ENCODE measurements at regions not wholly inside any gene's neighbourhood (a gene's known extent, or its start where the extent isn't known, plus 50 kb on each side); places are given as distances from the start of the nearest gene placed in this dataset.

DNA sequence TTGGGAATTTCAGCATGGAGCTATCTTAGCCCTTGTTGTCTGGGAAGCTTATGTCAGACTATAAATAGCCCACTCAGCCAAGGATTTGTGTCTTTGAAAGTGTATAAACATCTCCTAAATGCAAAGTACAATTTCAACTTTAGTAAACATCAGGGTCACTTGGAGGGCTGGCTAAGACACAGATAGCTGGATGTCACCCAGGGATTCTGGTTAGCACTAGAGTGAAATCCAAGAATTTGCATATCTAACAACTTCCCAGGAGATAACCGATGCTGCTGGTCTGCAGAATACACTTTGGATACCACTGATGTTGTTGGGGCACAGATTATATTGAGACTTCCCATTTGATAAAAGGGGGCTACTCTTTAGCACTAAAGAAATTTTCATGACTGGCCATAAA is 130.9 kb downstream of the PAX1 start:
- no peak for DNase-seq (ENCODE audit: low spot score)

DNA sequence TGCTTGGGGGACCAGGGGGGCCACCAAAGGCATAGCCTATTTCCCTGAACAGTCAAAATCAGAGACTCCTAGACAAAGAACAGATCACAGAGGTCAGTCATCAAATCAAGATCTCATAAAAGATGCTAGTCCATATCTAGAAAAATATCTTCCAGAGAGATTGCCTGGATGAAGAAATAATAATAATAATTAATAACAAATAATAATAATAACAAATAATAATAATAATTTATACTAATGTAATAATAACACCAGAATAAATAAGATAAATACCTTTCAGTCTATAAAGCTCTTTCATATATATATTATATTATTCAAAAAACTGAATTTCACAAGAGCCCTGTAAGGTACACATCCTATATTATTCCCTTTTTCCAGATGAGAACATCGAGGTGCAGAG is 129.6 kb downstream of the PAX1 start:
- no peak for DNase-seq (ENCODE audit: low spot score)

DNA sequence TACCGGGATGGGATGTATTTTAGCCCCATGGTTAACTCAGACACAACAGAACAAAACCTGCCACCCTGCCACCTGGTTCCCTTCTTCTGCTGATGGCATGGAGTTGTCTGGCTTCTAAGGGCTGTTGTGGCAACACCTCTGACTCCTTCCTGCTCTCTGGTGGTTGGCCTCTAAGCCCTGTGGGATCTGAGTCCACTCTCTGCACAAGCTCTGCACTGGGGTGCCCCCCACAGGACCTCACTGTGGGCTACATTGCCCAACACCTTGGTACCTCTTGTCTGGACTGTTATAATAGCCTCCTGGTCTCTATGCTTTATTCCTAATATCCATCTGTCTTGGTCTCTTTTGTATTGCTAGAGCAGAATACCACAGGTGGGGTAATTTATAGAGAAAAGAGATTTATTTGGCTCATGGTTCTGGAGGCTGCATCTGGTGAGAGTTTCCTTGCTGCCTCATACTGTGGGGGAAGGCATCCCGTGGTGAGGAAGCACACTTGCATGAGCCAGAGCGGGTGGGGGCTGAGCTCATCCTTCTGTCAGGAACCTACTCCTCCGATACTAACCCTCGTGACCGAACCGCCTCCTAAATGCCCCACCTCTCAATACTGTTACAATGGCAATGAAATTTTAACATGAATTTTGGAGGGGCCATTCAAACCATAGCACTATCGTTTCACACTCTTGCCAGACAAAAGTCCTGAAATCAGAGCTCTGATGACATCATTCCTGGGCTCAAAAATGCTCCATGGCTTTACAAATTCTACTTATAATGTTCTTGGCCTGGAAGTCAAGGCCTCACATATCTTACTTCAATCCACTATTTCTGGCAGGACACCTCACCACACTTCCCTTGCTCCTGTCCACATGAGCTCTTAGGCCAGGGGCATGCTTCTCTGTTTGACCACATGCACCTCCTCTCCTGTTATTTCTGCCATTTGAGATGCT is 127.2 kb downstream of the PAX1 start:
- no peak for DNase-seq (ENCODE audit: low spot score)

DNA sequence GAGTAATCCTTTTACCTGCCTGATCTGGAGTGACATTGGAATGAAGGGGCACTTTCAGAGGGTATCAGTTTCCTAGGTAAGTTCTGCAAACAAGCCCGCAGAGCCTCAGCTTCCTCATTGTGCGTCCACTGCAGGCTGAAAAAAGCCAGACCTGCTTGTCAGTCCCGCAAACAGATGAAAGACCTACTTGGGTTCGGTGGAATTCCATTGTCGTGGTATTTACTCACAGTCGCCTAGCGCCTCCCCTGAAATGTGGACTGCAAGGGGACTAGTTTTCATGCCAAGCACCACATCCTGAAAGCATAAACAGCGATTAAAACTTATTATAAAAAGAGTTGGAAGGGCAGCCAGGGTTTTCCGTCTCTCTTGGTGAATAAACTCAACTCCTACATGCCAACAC is 121.5 kb downstream of the PAX1 start:
- no peak for DNase-seq (ENCODE audit: low spot score)

DNA sequence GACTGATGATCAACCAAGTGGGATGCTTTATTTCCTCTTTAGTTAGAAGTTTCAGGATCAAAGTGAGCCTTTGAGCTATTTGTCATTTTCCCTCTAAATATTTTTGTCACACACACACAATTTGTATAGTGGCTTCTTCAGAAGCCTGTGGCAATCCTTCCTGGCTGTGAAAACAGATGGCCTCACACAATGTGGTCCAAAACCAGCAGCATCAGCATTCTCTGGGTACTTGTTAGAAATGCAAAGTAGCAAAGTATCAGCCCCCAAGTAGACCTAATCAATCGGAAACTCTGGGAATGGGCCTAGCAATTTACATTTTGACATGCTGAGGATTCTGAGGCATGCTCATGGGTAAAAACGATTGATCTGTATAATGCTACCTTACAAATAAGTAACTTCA is 115.9 kb downstream of the PAX1 start:
- no peak for DNase-seq (ENCODE audit: low spot score)

DNA sequence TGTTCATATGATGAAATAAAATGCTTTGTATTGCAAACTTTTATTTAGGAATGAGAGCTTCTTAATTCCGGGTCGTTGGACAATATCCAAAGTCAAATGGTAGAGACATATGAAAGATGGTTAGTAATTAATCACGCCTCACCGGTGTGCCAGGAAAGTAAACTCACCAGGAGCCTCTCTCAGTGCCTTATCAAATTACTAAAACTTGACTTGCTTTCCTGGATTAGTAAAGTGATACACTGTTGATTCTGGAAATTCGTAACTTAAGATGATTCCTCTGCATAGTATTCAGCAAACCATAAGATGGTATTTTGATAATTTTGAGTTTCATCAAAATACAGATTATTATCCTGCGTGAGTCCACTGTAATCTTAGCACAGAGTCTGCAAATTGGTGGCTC is 115.2 kb downstream of the PAX1 start:
- DNase-seq (ENCODE audit: low spot score) = no peak

DNA sequence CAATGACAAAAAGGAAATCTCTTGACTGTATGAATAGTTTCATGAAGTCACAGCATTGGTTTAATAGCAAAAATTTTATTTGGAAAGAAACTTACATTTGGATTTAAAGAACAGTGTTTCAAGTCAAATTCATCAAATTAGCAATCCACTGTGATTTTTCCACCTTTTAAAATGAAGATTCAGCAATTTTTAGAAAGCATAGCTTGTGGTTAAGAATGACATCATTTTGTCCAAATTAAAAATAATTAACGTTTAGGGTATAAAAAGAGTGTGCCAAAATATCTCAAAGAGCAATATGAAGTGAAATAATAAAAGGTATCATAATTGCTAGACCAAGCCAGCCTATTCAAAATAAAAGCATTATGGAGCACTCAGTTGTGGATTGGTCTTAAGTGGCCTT is 114.6 kb downstream of the PAX1 start:
- DNase-seq (ENCODE audit: low spot score) = no peak

- DNase-seq (ENCODE audit: low spot score) = no peak
Observed at GRCh38 chr20:21812379-21812778, 106.9 kb downstream of the PAX1 start.

GRCh38 chr20:21809961-21810523 is 104.6 kb downstream of the PAX1 start:
- DNase-seq (ENCODE audit: low spot score) = no peak

GRCh38 chr20:21808863-21809664 is 103.6 kb downstream of the PAX1 start:
- no peak for DNase-seq (ENCODE audit: low spot score)

- no peak for DNase-seq (ENCODE audit: low spot score)
Observed at GRCh38 chr20:21808139-21808538, 102.7 kb downstream of the PAX1 start.

DNA sequence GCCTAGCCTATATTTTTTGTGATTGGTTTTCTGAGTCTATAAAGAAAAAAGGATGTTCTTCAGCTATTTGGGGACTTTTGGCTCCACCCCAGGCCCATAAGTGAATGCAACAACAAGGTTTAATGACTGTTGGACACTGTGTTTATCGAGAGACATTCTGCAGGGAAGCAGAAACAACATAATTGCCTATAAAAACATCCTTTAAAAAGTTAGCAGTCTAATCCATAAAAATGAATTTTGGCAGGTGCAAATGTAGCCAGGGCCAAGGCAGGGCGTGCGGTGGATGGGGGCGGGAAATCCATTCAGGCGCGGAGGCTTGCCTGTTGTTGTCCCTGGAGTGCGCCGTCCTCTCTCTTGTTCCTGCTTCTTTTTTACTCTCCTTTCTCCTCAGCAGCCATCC is 99.3 kb downstream of the PAX1 start:
- no peak for DNase-seq (ENCODE audit: low spot score)

DNA sequence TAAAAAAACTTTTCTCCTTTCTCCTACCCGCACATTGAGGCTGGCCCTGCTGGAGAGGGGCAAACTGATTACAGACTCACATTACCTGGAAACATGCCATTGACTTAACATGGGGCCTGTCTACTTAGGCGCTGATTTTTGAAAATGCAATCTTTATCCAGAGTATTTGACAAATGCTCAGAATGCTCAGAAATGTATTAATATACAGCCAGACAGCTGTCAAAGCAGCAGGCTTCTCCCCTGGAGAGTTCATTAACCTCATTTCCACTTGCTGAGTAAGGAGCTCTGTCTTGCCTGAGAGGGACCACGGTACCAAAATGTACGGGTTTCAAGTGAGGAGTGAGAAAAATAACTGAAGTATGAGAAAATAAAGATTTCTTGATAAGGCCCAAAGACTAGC is 95.7 kb downstream of the PAX1 start:
- DNase-seq (ENCODE audit: low spot score) = no peak

GRCh38 chr20:21798384-21798783 is 92.9 kb downstream of the PAX1 start:
- no peak for DNase-seq (ENCODE audit: low spot score)

GRCh38 chr20:21796059-21796458 is 90.6 kb downstream of the PAX1 start:
- DNase-seq (ENCODE audit: low spot score) = no peak

- no peak for DNase-seq (ENCODE audit: low spot score)
Observed at GRCh38 chr20:21788082-21788481, 82.6 kb downstream of the PAX1 start.

GRCh38 chr20:21781446-21782075 is 76.1 kb downstream of the PAX1 start:
- no peak for DNase-seq (ENCODE audit: low spot score)

- no peak for DNase-seq (ENCODE audit: low spot score)
Observed at GRCh38 chr20:21780528-21780927, 75.1 kb downstream of the PAX1 start.
